ENCODE measurements at regions not wholly inside any gene's neighbourhood (a gene's known extent, or its start where the extent isn't known, plus 50 kb on each side); places are given as distances from the start of the nearest gene placed in this dataset.
"Not testable (repeated sequence)": the region's sequence is repeated elsewhere in the genome, so short reads cannot be mapped to it uniquely, and the experiment has no call there.

GRCh38 chr6:11416936-11417576 is 120.5 kb upstream of the TMEM170B start:
- Histone ChIP-seq H4K20me1 (ENCODE audit: insufficient read depth, low read length) (no peaks in the 10 kb centered on the region), H3K4me1 (ENCODE audit: control insufficient read depth in 1 of 2, insufficient read depth in 2 of 2, low read length in 2 of 2) (peaks cover 14 to 21% of the 10 kb centered on the region in 2 donors), H3K4me2 (replicated peaks; ENCODE audit: extremely low read depth, low read length, poor library complexity, severe bottlenecking) (no peak overlapping the region), H3K79me2 (ENCODE audit: insufficient read depth, low read length) (no peaks in the 10 kb centered on the region), H3K36me3 (replicated peaks in 1 of 2; ENCODE audit: control insufficient read depth in 1 of 2, insufficient read depth in 2 of 2, low read length in 2 of 2) (no peaks in the 10 kb centered on the region), H3K9ac (ENCODE audit: insufficient read depth, low read length, poor library complexity, severe bottlenecking) (no peak overlapping the region), H3K27me3 (ENCODE audit: control insufficient read depth in 2 of 2, insufficient read depth in 2 of 2, low read length in 2 of 2) (no peaks in the 10 kb centered on the region), H3K4me3 (replicated peaks in 1 of 3; ENCODE audit: low read depth in 2 of 3, low read length in 3 of 3) (no peak overlapping the region), H3K27ac (ENCODE audit: low read depth in 1 of 2, low read length in 2 of 2) (no peak overlapping the region), H2AFZ (ENCODE audit: insufficient read depth, low read depth, low read length, poor library complexity, severe bottlenecking) (no peak overlapping the region), H3K9me3 (replicated peaks in 1 of 2; ENCODE audit: control insufficient read depth in 1 of 2, insufficient read depth in 1 of 2, low read length in 2 of 2) (peaks cover 0 to 3% of the 10 kb centered on the region in 2 donors)
- no peak for DNase-seq
- H3K9me3 Mint-ChIP-seq, result peaks cover 2 to 8% (median 3%) of the 10 kb centered on the region in 7 donors
- no peak overlapping the region for H3K27ac Mint-ChIP-seq
- H3K4me3 Mint-ChIP-seq, result no peak overlapping the region
- intact Hi-C loops (cut with micrococcal nuclease), result loop anchor here (10.0 kb wide), 2 partner anchors 48 to 78 kb away; no protein-coding TSS in a partner anchor
- peak; percentile 15 for TF ChIP-seq CTCF (IDR thresholded peaks at IDR 0.05)
- no peaks in the 10 kb centered on the region for H3K27me3 Mint-ChIP-seq (ENCODE audit: low read depth in 3 of 3)
- 98% methylated on average over 47 of the region's 54 CpGs for WGBS (ENCODE audit: insufficient coverage)
- H3K4me1 Mint-ChIP-seq, result peaks cover 18% of the 10 kb centered on the region
- H3K36me3 Mint-ChIP-seq, result peaks cover 0 to 2% of the 10 kb centered on the region in 2 donors

GRCh38 chr6:11416099-11416935 is 121.2 kb upstream of the TMEM170B start:
- H4K20me1 ChIP-seq (ENCODE audit: insufficient read depth, low read length); H3K4me2 ChIP-seq (replicated peaks; ENCODE audit: extremely low read depth, low read length, poor library complexity, severe bottlenecking); H3K9me3 ChIP-seq (replicated peaks in 1 of 2; ENCODE audit: control insufficient read depth in 1 of 2, insufficient read depth in 1 of 2, low read length in 2 of 2); H3K27me3 ChIP-seq (ENCODE audit: control insufficient read depth in 2 of 2, insufficient read depth in 2 of 2, low read length in 2 of 2); H3K36me3 Mint-ChIP-seq; DNase-seq; H3K9ac ChIP-seq (ENCODE audit: insufficient read depth, low read length, poor library complexity, severe bottlenecking); H3K79me2 ChIP-seq (ENCODE audit: insufficient read depth, low read length); H3K9me3 Mint-ChIP-seq; H2AFZ ChIP-seq (ENCODE audit: insufficient read depth, low read depth, low read length, poor library complexity, severe bottlenecking); H3K36me3 ChIP-seq (replicated peaks in 1 of 2; ENCODE audit: control insufficient read depth in 1 of 2, insufficient read depth in 2 of 2, low read length in 2 of 2); H3K27ac ChIP-seq (ENCODE audit: low read depth in 1 of 2, low read length in 2 of 2); H3K4me3 Mint-ChIP-seq; H3K4me3 ChIP-seq (replicated peaks in 1 of 3; ENCODE audit: low read depth in 2 of 3, low read length in 3 of 3); H3K27me3 Mint-ChIP-seq (ENCODE audit: low read depth in 3 of 3): not testable (repeated sequence)
- Mint-ChIP-seq H3K4me1 (peaks cover 23% of the 10 kb centered on the region), H3K27ac (peak overlapping the region in 3 of 7 donors; percentile 27 to 62 (median 43))
- intact Hi-C loops (cut with micrococcal nuclease), result loop anchor here (10.0 kb wide), 2 partner anchors 48 to 78 kb away; no protein-coding TSS in a partner anchor
- 100% methylated on average over 5 of the region's 7 CpGs for WGBS (ENCODE audit: insufficient coverage)
- H3K4me1 ChIP-seq (ENCODE audit: control insufficient read depth in 1 of 2, insufficient read depth in 2 of 2, low read length in 2 of 2), result peaks cover 14 to 21% of the 10 kb centered on the region in 2 donors
